GM23338 (cell line): ENCODE measurements at regions not wholly inside any gene's neighbourhood (a gene's known extent, or its start where the extent isn't known, plus 50 kb on each side); places are given as distances from the start of the nearest gene placed in this dataset.

Source experiments
- ATAC-seq: fragments of 200-7000 bp; cut with Tn5 transposase; 3 replicates; pipeline ENCODE4 v1.9.1; 2020
- DNase-seq: peaks from one replicate; pipeline ENCODE4 v3.0.0-alpha.2; 2015; ENCODE audit warnings: low spot score
- H2AFZ ChIP-seq: fragments of 200-600 bp; sonication (generic); 2 replicates; pipeline ENCODE4 v1.8.0; 2016; ENCODE audit warnings: antibody characterized with exemption, mild to moderate bottlenecking, moderate library complexity
- H3F3A ChIP-seq: fragments of 200-600 bp; sonication (generic); replicated peaks from 2 replicates; pipeline ENCODE4 v1.8.0; 2017; ENCODE audit warnings: antibody characterized with exemption, mixed run types, low read depth
- H3K27ac ChIP-seq: fragments of 200-600 bp; sonication (generic); 2 replicates; pipeline ENCODE4 v1.6.1; 2016; ENCODE audit warnings: low read depth
- H3K27me3 ChIP-seq: fragments of 200-600 bp; sonication (generic); 2 replicates; pipeline ENCODE4 v1.8.0; 2016; ENCODE audit warnings: mild to moderate bottlenecking, mixed run types, moderate library complexity; ENCODE audit not compliant: insufficient read depth
- H3K36me3 ChIP-seq: fragments of 200-600 bp; sonication (generic); 2 replicates; pipeline ENCODE4 v1.8.0; 2016; ENCODE audit warnings: mild to moderate bottlenecking; ENCODE audit not compliant: insufficient read depth
- H3K4me1 ChIP-seq: fragments of 200-600 bp; sonication (generic); 2 replicates; pipeline ENCODE4 v1.8.0; 2016; ENCODE audit warnings: mild to moderate bottlenecking, moderate library complexity; ENCODE audit not compliant: insufficient read depth
- H3K4me2 ChIP-seq: fragments of 200-600 bp; sonication (generic); 2 replicates; pipeline ENCODE4 v1.7.1; 2017; ENCODE audit warnings: mixed run types
- H3K4me3 ChIP-seq: fragments of 200-600 bp; sonication (generic); 2 replicates; pipeline ENCODE4 v1.6.1; 2016; ENCODE audit warnings: mixed run types
- H3K79me2 ChIP-seq: fragments of 200-600 bp; sonication (generic); replicated peaks from 2 replicates; pipeline ENCODE4 v1.8.0; 2017; ENCODE audit warnings: mild to moderate bottlenecking; ENCODE audit not compliant: insufficient read depth
- H3K9me2 ChIP-seq: fragments of 200-600 bp; sonication (generic); 2 replicates; pipeline ENCODE4 v1.8.0; 2017; ENCODE audit not compliant: insufficient read depth
- H4K20me1 ChIP-seq: fragments of 200-600 bp; sonication (generic); replicated peaks from 2 replicates; pipeline ENCODE4 v1.8.0; 2017; ENCODE audit warnings: mild to moderate bottlenecking; ENCODE audit not compliant: insufficient read depth
- H3K27ac Mint-ChIP-seq: 2 replicates; pipeline ENCODE4 v1.8.0; 2020; ENCODE audit warnings: inconsistent platforms, mild to moderate bottlenecking, moderate library complexity, mixed read lengths
- H3K27me3 Mint-ChIP-seq: 3 replicates; pipeline ENCODE4 v1.8.0; 2022; ENCODE audit warnings: low read depth, mild to moderate bottlenecking, moderate library complexity, mixed read lengths, inconsistent platforms; ENCODE audit not compliant: insufficient read depth, poor library complexity
- H3K36me3 Mint-ChIP-seq: 3 replicates; pipeline ENCODE4 v1.8.0; 2021; ENCODE audit warnings: low read depth, mild to moderate bottlenecking, inconsistent platforms, moderate library complexity, mixed read lengths
- H3K4me1 Mint-ChIP-seq: 3 replicates; pipeline ENCODE4 v1.8.0; 2020; ENCODE audit warnings: mild to moderate bottlenecking, inconsistent platforms, mixed read lengths
- H3K4me3 Mint-ChIP-seq: 3 replicates; pipeline ENCODE4 v1.8.0; 2021; ENCODE audit warnings: moderate library complexity, mild to moderate bottlenecking, inconsistent platforms, mixed read lengths
- H3K9me3 Mint-ChIP-seq: 3 replicates; pipeline ENCODE4 v1.8.0; 2020; ENCODE audit warnings: moderate library complexity, mild to moderate bottlenecking, inconsistent platforms, mixed read lengths
- CREB1 ChIP-seq: fragments of 250-450 bp; sonication (Bioruptor Pico); IDR thresholded peaks from 2 replicates; pipeline ENCODE4 v1.5.0; 2020; ENCODE audit warnings: low read depth, mild to moderate bottlenecking, moderate library complexity
- CTCF ChIP-seq, 2 experiments: fragments of 200-600 bp in 1 of 2; sonication (generic) in 1 of 2; conservative IDR thresholded peaks; 2 replicates each; pipeline versions ENCODE4 v1.5.1 to v1.6.1; 2016 to 2017; ENCODE audit warnings: antibody characterized with exemption in 2 of 2, low read depth in 2 of 2, mild to moderate bottlenecking in 2 of 2, moderate library complexity in 1 of 2
- ETS1 ChIP-seq: IDR thresholded peaks from 2 replicates; pipeline ENCODE4 v1.6.1; 2016; ENCODE audit warnings: antibody characterized with exemption
- EZH2 ChIP-seq: fragments of 200-600 bp; sonication (generic); IDR thresholded peaks from one replicate; pipeline ENCODE4 v1.8.0; 2017; ENCODE audit warnings: antibody characterized with exemption, mild to moderate bottlenecking, low read depth; ENCODE audit not compliant: unreplicated experiment
- EZH2phosphoT487 ChIP-seq: fragments of 200-600 bp; sonication (generic); IDR thresholded peaks from one replicate; pipeline ENCODE4 v1.8.1; 2018; ENCODE audit warnings: antibody characterized with exemption; ENCODE audit not compliant: unreplicated experiment
- JUNB ChIP-seq: IDR thresholded peaks from one replicate; pipeline ENCODE4 v1.6.1; 2016; ENCODE audit warnings: antibody characterized with exemption; ENCODE audit not compliant: unreplicated experiment
- NANOG ChIP-seq: IDR thresholded peaks from 2 replicates; pipeline ENCODE4 v1.6.1; 2016; ENCODE audit warnings: antibody characterized with exemption, borderline replicate concordance
- POLR2AphosphoS5 ChIP-seq: IDR thresholded peaks from 2 replicates; pipeline ENCODE4 v1.6.1; 2016; ENCODE audit warnings: antibody characterized with exemption, low read depth
- REST ChIP-seq: IDR thresholded peaks from one replicate; pipeline ENCODE4 v1.6.1; 2018; ENCODE audit warnings: antibody characterized with exemption; ENCODE audit not compliant: unreplicated experiment
- STAT1 ChIP-seq: IDR thresholded peaks from one replicate; pipeline ENCODE4 v1.6.1; 2016; ENCODE audit warnings: antibody characterized with exemption; ENCODE audit not compliant: unreplicated experiment
- ZNF114 ChIP-seq: fragments of 250-450 bp; sonication (Bioruptor Pico); IDR thresholded peaks from 2 replicates; pipeline ENCODE4 v1.5.0; 2020; ENCODE audit warnings: mild to moderate bottlenecking, moderate library complexity
- ZNF331 ChIP-seq: fragments of 250-450 bp; sonication (Bioruptor Pico); IDR thresholded peaks from 2 replicates; pipeline ENCODE4 v1.5.0; 2020; ENCODE audit warnings: low read depth, mild to moderate bottlenecking, moderate library complexity
- ZNF462 ChIP-seq: fragments of 250-450 bp; sonication (Bioruptor Pico); IDR thresholded peaks from 2 replicates; pipeline ENCODE4 v1.5.0; 2020; ENCODE audit warnings: mild to moderate bottlenecking, moderate library complexity

GRCh38 chr9:80792726-80793125 lies 896.6 kb downstream of the TLE1 start:
- H2AFZ ChIP-seq: no peak overlapping the region
- TF ChIP-seq STAT1: no peak
- no peak for TF ChIP-seq EZH2
- TF ChIP-seq NANOG: no peak
- no peak for TF ChIP-seq ZNF331
- TF ChIP-seq POLR2AphosphoS5: no peak
- no peak for TF ChIP-seq CREB1
- no peak for TF ChIP-seq ETS1
- TF ChIP-seq ZNF462 (CRISPR knock-in tag): no peak
- TF ChIP-seq ZNF114 (CRISPR knock-in tag): no peak
- TF ChIP-seq CTCF (conservative IDR thresholded peaks at IDR 0.05; ENCODE audit: low read depth in 2 of 2): no peak
- no peak for TF ChIP-seq EZH2phosphoT487
- no peak for TF ChIP-seq JUNB
- no peak for TF ChIP-seq REST
- H3K4me3 ChIP-seq: no peak overlapping the region
- no peaks in the 10 kb centered on the region for H3K79me2 ChIP-seq
- H3K4me3 Mint-ChIP-seq: no peak overlapping the region
- H3K4me1 ChIP-seq: no peaks in the 10 kb centered on the region
- ATAC-seq: no peak
- no peak overlapping the region for H3K27ac Mint-ChIP-seq
- H3K27ac ChIP-seq: no peak overlapping the region
- no peaks in the 10 kb centered on the region for H3F3A ChIP-seq
- H3K4me2 ChIP-seq: no peak overlapping the region
- no peaks in the 10 kb centered on the region; the same call in 1 of the 2 replicates for H3K9me2 ChIP-seq
- no peaks in the 10 kb centered on the region for H3K36me3 Mint-ChIP-seq
- H3K9me3 Mint-ChIP-seq: no peaks in the 10 kb centered on the region
- H3K27me3 ChIP-seq: no peaks in the 10 kb centered on the region
- peaks cover 1% of the 10 kb centered on the region; the same call in 2 of the 3 replicates for H3K4me1 Mint-ChIP-seq
- H3K36me3 ChIP-seq: no peaks in the 10 kb centered on the region
- no peaks in the 10 kb centered on the region for H4K20me1 ChIP-seq
- DNase-seq: no peak
- H3K27me3 Mint-ChIP-seq: no peaks in the 10 kb centered on the region
